ENCODE measurements at regions not wholly inside any gene's neighbourhood (a gene's known extent, or its start where the extent isn't known, plus 50 kb on each side); places are given as distances from the start of the nearest gene placed in this dataset.
"Not testable (repeated sequence)": the region's sequence is repeated elsewhere in the genome, so short reads cannot be mapped to it uniquely, and the experiment has no call there.

DNA sequence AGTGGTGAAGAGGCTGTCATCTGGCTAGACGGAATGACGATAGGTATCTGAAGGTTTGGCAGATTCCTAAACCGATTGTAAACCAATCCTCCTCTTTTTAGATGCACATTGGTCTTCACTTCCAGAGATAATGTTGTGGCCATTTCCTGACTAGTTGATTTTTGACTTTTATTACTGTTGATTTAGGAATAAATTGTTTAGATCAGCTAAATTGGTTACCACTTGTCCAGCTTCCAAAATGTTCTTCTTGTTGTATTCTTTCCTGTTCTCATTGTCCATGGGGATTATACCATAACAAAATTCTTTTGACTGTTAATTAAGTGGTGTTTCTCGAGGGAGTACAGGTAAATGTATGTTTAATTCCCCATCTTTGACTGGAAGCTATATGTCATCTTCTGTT lies 119.7 kb downstream of the MACROH2A1 start:
- no peak for DNase-seq

GRCh38 chr5:135276151-135276550 lies 122.9 kb downstream of the MACROH2A1 start:
- peak in 1 of 2 experiments; percentile 5 for DNase-seq

GRCh38 chr5:135273212-135273611 lies 125.8 kb downstream of the MACROH2A1 start:
- no peak for DNase-seq

DNA sequence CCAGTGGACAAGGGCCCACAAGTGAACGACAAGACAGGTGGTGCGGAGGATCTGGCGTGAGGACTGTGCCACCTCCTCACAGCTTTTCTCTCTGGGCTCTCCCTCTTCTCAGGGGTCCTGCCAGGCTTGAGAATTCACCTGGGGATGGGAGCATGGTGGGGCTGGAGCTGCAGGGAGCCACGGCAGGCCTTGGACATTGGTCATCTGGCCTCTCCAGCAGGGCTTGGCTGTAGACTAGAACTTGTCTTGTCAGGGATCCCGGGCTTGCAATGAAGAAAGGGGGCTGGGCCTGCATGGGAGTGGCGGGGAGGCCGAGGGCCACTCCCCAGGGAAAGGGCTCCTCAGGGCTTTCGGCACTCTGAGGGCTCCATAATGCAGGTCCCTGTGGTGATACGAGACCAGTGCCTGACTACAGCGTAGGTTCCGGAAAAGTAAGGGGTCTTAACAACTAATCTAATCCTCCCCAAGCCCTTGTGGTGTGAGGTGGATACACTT lies 126.7 kb downstream of the MACROH2A1 start:
- DNase-seq = no peak

- DNase-seq = peak; percentile 89 to 93
Observed at GRCh38 chr5:135271533-135272310, 127.3 kb downstream of the MACROH2A1 start.

DNA sequence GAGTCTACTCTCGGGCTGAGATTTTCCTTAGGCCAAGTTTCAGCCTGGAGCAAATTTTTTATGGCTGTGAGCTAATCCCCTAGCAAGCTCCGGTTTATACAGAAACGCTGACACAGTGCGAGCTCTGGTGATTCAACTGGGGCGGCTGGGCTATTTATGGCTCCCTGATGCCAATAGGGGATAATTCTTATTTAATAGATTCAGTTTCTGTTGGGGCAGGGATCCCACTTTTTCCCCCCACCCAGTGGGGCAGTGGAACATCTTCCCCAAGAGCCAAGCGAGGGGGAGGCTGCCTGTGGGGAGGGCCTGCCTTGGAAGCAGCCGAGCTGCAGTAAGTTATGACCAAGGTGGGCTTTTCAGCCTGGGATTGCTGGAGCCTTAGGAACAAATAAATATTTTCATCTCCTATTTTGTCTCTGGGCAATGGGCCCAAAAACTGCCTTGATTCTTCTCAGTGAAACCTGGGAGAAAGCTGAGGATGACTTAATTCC lies 129.1 kb downstream of the MACROH2A1 start:
- peak in 1 of 2 experiments; percentile 36 for DNase-seq

DNA sequence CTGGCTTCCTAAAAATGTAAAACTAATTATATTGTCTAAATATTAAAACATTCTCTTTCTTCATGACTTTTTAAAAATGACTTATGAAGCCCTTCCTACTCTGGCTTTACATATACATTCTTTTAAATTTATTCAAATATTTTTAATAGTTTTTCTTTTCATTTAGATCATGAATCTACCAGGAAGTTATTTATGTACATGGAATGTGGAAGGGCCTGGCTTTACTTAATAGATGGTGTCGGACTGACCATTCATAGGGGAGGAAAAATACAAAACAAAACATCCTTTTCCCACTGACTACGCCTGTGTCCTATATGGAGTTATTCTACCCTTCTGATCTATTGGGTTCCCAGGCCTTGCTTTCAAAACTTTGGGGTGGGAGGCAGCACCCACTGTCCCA lies 129.8 kb downstream of the MACROH2A1 start:
- DNase-seq = no peak

DNA sequence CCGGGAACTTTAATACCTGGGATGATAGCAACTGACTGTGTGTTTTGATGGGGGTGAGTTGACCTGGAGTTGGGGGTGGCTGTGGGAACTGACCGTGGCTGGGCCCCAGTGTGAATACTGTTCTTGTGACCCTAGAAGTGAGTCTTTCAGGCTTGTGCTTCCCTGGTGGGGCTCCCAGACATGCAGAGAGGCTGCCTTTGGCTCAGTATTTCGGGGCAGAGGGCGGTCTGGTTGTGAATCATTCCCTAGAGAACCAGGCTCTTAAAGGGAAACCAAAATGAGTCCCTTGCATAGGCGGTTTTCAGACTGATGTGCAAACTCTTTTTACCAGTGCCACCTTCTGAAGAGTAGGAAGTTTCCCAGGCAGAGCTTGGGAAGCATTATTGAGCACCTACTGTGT lies 132.1 kb downstream of the MACROH2A1 start:
- no peak for DNase-seq

DNA sequence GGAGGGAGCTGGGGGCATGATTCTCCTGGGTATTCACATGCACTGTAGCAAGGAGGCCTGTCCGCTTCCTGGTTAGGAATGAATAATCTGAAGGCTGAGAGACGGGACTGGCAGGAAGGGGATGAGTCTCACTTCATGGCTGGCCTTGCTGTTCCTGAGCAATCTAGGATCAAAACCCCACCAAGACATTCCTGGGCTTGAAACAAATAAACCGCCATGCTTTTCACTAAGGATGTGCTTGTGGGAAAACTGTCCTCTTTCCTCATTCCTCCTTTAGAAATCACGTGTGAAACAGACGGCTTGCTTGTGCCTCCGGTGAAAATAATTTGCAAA lies 132.8 kb downstream of the MACROH2A1 start:
- DNase-seq = no peak

- DNase-seq = peak in 1 of 2 experiments; percentile 40
Observed at GRCh38 chr5:135265497-135266302, 133.3 kb downstream of the MACROH2A1 start.

- peak; percentile 36 to 62 for DNase-seq
Observed at GRCh38 chr5:135264451-135265440, 134.3 kb downstream of the MACROH2A1 start.

- DNase-seq = no peak
Observed at GRCh38 chr5:135263022-135263668, 135.9 kb downstream of the MACROH2A1 start.

GRCh38 chr5:135262364-135262763 lies 136.7 kb downstream of the MACROH2A1 start:
- DNase-seq = no peak

DNA sequence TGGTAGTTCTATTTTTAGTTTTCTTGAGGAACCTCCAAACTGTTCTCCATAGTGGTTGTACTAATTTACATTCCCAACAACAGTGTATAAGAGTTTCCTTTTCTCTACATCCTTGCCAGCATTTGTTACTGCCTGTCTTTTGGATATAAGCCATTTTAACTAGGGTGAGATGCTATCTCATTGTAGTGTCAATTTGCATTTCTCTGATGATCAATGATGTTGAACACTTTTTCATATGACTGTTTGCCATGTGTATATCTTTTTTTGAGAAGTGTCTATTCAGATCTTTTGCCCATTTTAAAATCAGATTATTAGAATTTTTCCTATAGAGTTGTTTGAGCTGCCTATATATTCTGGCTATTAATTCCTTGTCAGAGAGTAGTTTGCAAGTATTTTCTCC lies 138.9 kb downstream of the MACROH2A1 start:
- not testable (repeated sequence) for DNase-seq

DNA sequence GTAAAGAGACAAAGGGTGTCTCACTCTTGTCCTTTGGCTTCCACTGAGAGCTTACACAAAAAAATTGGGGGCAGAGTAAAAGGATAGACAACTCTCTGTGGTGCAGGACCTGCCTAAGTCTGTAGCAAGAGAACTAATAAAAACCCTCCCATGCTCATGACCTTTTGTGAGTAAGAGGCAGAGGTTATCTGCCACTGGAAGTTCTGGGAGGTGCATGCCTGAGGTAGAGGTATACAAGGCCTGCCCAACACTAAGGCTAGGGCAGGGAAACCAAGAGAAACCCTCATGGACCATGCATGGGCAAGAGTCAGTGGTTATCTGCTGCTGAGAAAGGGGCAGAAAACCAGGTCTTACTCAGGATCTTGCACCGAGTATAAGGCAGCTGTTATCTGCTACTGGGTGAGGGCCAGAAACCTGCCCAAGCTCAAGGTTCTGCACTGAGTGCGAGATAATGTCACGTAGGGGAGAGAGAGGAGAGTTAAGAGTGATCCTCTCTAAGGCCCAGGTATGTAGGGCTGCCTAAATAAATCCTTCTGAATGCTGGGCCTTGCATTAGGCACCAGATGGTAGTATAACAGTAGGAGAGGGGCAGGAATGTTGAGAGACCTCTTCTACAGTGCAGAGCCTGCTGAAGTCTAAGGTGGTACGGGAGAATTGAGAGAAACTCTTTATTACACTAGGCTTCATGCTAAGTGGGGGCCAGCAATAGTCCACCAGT lies 143.4 kb downstream of the MACROH2A1 start:
- peak in 1 of 2 experiments; percentile 52 for DNase-seq

- DNase-seq = no peak
Observed at GRCh38 chr5:135254183-135254582, 144.8 kb downstream of the MACROH2A1 start.

DNA sequence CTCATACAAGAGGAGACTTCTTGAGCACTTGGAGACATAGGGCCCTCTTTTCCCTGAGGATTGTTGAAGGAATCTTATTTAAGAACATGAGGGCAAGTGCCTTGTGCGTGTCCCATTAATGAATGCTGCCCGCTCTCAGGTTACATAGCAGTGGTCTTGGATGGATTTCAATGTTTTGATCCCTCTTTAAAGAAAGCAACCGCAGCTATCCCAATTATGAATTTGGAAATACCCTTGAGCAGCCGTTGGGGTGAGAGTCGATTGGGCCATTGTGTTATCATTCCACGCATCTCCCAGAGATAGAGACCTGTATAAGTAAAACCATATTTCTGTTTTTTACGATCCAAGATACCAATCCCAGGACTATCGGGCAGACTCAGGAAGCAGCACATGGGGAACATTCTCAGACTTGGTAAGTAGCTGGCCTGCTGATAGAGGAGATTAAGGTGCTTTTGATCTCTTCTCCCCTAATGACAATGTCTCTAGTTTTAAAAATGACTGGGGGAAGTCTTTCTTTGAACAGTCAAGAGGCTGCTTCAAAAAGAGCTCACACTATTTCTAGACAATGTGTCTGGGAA lies 145.3 kb downstream of the MACROH2A1 start:
- peak; percentile 45 to 81 for DNase-seq

- DNase-seq = peak in 1 of 2 experiments; percentile 33
Observed at GRCh38 chr5:135251093-135251492, 147.9 kb downstream of the MACROH2A1 start.

- DNase-seq = no peak
Observed at GRCh38 chr5:135250671-135251070, 148.4 kb downstream of the MACROH2A1 start.

DNA sequence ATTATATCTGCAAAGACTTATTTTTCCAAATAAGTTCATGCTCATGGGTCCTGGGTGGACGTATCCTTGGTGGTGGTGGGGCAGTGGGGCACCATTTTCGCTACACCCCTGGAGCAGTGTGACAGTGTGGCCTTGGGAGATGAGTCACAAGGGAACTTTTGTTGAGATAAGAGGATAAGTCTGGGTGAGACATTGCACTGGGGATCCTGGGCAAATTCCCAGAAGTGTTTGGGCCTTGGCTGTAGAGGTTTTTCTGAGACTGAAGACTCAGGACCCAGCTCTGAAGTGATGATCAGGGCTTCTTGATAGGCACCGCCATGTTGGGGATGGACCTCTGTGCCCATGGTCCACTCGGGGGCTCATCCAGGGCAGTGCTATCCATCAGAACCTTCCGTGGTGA lies 149.4 kb downstream of the MACROH2A1 start:
- no peak for DNase-seq

DNA sequence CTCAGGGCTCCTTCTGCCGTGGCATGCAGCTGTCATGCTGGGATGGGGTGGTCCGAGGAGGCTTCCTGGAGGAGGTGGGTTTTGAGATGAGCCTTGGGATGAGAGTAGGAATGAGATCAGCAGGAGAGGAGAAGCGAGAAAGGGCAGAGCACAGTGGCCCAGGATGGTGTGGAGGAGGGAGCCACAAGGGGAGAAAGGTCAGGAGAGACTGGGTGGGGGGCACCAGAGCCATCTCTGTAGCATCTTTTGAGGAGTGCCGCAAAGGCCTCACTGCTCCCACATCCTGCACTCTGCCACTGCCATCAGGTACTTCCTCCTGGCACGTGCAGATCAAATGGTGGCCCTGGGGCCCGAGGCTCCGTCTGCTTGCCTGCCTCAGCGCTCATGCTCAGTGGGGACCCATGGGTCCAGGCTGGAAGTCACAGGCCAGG lies 150.2 kb downstream of the MACROH2A1 start:
- DNase-seq = no peak
